GM10266 (cell line): ENCODE measurements at regions not wholly inside any gene's neighbourhood (a gene's known extent, or its start where the extent isn't known, plus 50 kb on each side); places are given as distances from the start of the nearest gene placed in this dataset.
"Not testable (repeated sequence)": the region's sequence is repeated elsewhere in the genome, so short reads cannot be mapped to it uniquely, and the experiment has no call there.

Experiments
- DNase-seq: peaks from one replicate; pipeline ENCODE4 v3.0.0; 2012; ENCODE audit errors: extremely low spot score
- CTCF ChIP-seq: IDR thresholded peaks from 2 replicates; pipeline ENCODE4 v1.5.1; 2012; ENCODE audit warnings: mild to moderate bottlenecking, low read depth; ENCODE audit not compliant: control insufficient read depth, insufficient read depth; ENCODE audit errors: missing control alignments

- no peak for TF ChIP-seq CTCF
- no peak for DNase-seq
These were observed 577.4 kb upstream of the RORB start for GRCh38 chr9:73919712-73920111.

GRCh38 chr9:73923796-73924195 is 573.3 kb upstream of the RORB start:
- no peak for TF ChIP-seq CTCF
- DNase-seq, result no peak

- TF ChIP-seq CTCF, result no peak
- no peak for DNase-seq
These were observed 546.0 kb upstream of the RORB start for GRCh38 chr9:73951147-73951546.

GRCh38 chr9:73962792-73963191 is 534.3 kb upstream of the RORB start:
- no peak for DNase-seq
- no peak for TF ChIP-seq CTCF

GRCh38 chr9:73969936-73970335 is 527.2 kb upstream of the RORB start:
- no peak for TF ChIP-seq CTCF

GRCh38 chr9:73976424-73976823 is 520.7 kb upstream of the RORB start:
- DNase-seq, result not testable (repeated sequence)

More at GRCh38 chr9:73969936-73970335, 527.2 kb upstream of the RORB start:
- DNase-seq, result no peak

GRCh38 chr9:73979894-73980264 is 517.3 kb upstream of the RORB start:
- DNase-seq, result no peak
- TF ChIP-seq CTCF, result no peak

- no peak for TF ChIP-seq CTCF
- no peak for DNase-seq
These were observed 516.4 kb upstream of the RORB start for GRCh38 chr9:73980754-73981153.
